MG63 (cell line): ENCODE measurements at regions not wholly inside any gene's neighbourhood (a gene's known extent, or its start where the extent isn't known, plus 50 kb on each side); places are given as distances from the start of the nearest gene placed in this dataset.

Experiments
- DNase-seq: peaks from one replicate; pipeline ENCODE4 v3.0.0-alpha.2; 2020
- H3K27me3 ChIP-seq: fragments of 250-450 bp; sonication (Bioruptor Pico); 2 replicates; pipeline ENCODE4 v1.5.1; 2020; ENCODE audit warnings: mild to moderate bottlenecking, moderate library complexity
- H3K36me3 ChIP-seq: fragments of 250-450 bp; sonication (Bioruptor Pico); 2 replicates; pipeline ENCODE4 v1.5.1; 2020; ENCODE audit warnings: mild to moderate bottlenecking, moderate library complexity
- H3K4me3 ChIP-seq: fragments of 250-450 bp; sonication (Bioruptor Pico); 2 replicates; pipeline ENCODE4 v1.5.1; 2020; ENCODE audit warnings: mild to moderate bottlenecking, moderate library complexity
- H3K9me3 ChIP-seq: fragments of 250-450 bp; sonication (Bioruptor Pico); 2 replicates; pipeline ENCODE4 v1.5.1; 2020; ENCODE audit warnings: mild to moderate bottlenecking, moderate library complexity

DNA sequence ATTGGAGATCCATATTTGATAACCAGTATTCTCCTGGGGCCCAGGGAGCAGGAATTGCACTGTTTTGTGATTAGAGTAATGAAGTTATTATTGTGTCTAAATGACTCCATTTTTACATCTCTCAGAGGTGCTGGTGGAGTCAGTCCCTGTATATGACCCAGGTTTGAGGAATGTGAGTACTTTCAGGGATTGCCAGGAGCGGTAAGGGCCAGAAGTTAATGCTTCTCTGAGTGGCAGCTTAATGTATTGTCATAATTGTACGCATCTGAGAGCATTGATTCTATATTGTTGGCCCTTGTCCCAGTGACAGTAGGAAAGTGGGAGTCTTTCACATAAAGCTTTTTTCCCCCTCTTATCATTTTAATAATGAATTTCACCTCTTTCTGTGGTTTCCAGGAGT, 146.2 kb downstream of the GATB start:
- H3K4me3 ChIP-seq: no peak overlapping the region

DNA sequence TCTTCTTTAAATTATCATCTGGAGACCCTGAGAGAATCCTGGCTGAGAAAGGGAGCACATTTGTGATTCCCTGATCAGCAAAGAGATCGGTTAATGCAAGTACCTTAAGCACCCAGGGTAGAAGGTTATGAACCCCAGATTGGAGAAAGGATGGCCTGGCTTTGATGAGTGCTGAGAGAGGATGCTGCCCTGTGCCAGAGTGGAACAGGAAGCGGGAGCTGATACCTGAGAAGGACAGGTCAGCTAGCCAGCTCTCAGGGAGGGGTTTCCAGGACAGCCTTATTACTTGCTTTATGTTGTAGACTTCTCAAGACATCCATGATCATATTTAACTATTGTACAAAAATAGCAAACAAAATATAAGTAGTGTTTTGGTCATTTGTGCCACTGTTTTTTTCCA, 141.9 kb downstream of the GATB start:
- Histone ChIP-seq H3K27me3 (no peaks in the 10 kb centered on the region), H3K36me3 (no peaks in the 10 kb centered on the region), H3K4me3 (no peak overlapping the region), H3K9me3 (no peaks in the 10 kb centered on the region)
- no peak for DNase-seq

More for the DNA sequence above, 146.2 kb downstream of the GATB start:
- DNase-seq: no peak
- H3K9me3 ChIP-seq: no peaks in the 10 kb centered on the region
- no peaks in the 10 kb centered on the region for H3K27me3 ChIP-seq
- no peaks in the 10 kb centered on the region for H3K36me3 ChIP-seq

DNA sequence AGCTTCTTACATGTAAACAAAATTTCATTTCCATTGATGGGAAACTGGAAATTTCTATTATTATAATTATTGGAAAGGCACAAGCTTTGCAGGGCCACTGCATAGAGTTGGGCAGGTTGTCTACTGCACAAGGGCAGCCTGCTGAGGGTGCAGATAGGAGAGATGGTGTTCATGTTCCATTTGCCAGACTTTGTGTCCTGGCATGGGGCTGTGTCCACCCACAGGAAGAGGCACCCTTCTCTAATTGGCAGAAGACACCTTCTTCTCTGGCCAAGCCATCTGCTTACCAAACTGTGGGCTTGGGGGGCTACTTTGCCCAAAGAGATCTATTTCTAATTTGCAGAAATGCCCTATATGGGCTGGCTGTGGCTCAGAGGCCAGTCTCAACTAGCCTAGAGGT, 140.7 kb downstream of the GATB start:
- DNase-seq: no peak
- Histone ChIP-seq H3K27me3 (no peaks in the 10 kb centered on the region), H3K36me3 (no peaks in the 10 kb centered on the region), H3K4me3 (no peak overlapping the region), H3K9me3 (no peaks in the 10 kb centered on the region)
